HS-27A (cell line): ENCODE measurements at regions not wholly inside any gene's neighbourhood (a gene's known extent, or its start where the extent isn't known, plus 50 kb on each side); places are given as distances from the start of the nearest gene placed in this dataset.

ENCODE experiments used
- DNase-seq: peaks from one replicate; pipeline ENCODE4 v3.0.0-alpha.2; 2012; ENCODE audit warnings: low read depth, missing footprints

DNA sequence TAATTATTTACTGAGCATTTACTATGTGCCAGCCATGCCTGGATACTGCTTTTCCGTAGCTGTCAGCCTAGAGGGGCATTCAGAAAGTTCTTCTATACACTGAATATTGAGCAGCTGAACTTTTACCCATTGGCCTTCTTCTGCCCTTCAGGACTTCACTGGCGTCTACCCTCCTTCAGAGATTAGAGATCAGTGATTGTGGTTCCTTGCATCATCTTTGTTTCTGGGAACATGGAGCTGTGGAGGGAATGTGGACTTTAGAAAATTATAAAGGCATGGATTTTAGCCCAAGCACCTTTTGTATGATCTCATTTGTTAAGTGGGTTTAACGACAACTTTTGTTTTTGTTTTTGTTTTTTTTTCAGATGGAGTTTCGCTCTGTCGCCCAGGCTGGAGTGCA is 58.7 kb upstream of the POU3F1 start:
- no peak for DNase-seq

DNA sequence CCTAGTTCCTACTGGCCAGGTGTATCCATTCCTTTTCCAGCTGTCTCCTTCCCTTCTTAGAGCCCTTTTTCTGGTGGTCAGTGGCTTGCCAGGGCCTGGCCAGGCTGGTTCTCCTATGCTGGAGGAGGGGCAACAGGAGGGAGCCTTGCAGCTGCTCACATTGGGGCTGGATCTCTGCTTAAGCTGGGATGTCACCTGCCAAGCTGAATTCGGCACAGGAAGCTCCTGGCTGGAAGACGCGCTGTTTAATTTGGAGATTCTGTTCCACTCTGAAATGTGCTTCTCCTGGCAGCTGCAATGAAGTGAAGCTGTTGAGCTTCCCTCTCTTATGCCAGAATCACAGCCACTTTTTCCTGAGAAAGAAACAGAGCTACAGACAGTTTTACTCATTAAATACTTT is 56.0 kb upstream of the POU3F1 start:
- no peak for DNase-seq

DNA sequence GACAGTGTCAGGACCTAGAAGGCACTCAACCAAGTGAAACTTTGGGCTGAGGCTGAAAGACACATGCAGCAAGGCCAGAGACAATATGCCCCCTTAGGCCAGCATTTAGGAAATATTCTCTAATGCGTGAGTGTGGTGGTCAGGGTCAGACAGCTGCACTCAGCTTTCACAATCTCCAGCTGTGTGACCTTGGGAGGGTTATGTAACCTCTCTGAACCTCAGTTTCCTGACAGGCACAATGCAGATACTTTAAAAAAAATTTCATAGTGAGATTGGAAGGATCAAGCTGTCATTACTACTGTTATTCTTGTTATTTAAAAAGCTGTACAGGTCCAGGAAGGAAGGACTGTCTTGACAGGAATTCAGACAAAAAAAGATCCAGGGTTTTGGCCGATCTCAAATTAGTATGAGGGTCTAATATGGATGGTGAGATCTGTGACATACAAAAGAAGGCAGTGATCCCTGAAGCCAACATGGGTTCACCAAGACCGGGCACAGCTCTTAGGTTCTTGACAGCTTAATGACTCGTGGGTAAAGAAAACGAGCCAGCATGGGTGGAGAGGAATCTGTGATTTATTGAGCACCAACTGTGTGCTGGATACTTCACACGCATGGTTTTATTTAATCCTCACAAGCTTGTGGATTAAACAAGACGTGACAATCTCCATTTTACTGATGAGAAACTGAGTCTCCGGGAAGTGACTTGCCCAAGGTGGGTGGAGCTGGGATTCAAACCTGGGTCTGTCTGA is 54.6 kb upstream of the POU3F1 start:
- DNase-seq = no peak

DNA sequence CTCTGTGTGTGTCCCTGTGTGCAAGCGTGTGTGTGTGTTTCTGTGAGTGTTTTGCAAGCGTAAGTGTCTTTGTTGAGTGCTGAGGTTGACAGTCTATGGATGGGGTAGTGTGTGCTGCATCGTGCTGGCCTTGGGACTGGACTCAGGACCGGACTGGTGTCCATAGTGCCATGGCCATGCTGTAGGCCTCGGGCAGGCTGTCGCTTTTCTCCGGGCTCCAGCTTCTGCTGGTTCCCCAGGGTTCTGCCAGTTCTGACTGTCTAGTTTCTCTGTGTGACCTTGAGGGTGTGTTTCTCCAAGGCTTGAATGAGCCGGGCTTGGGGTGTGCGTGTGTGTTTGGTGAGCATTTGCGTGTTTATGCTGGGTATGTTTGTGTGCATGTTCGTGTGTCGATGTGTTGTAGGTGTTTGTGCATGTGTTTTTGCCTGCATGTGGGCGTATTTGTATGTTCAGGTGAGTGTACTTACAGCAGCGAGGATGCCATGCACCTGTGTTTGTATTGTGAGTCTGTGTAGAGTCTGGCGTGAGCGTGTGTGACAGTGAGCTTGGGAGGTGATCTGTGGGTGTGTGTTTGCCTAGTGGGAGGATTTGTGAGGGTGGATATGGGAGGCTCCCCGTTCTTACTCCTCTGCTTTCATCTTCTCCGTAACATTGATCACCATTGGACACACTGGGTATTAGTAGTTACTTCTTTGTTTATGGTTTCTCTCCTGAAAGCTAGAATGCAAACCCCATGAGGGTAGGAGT is 51.7 kb upstream of the POU3F1 start:
- no peak for DNase-seq

DNA sequence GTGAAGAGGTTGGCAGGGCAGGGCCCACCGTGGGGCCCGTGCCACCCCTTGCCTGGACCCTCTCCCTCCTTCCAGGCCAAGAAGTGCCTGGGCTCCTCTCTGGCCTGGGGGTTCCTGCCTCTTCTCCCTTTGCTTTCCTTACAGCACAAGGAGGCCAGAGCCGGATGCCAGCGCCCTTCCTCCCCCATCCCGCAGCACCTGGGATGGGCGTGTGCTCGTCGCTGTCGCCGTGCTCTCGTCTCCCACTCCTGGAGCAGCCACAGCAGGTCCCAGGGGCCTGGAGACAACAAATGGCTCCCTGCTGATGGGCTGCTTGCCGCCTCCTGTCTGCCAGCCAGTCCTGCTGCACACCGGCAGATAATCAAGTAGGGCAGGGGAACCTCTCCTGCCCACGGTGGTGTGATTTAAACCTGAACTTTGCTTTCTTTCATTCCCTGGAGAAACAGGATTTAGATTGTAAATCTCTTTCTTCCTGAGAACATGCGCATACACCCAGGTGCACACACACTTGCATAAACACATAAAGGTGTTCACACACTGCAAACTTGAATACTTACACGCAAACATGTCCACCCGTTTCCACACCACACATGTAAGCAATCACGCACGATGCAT is 50.8 kb upstream of the POU3F1 start:
- no peak for DNase-seq
